DND-41 (cell line): ENCODE measurements at regions not wholly inside any gene's neighbourhood (a gene's known extent, or its start where the extent isn't known, plus 50 kb on each side); places are given as distances from the start of the nearest gene placed in this dataset.

Source experiments
- ATAC-seq: fragments of 200-7000 bp; cut with Tn5 transposase; 3 replicates; pipeline ENCODE4 v1.9.1; 2021; ENCODE audit warnings: low read depth; ENCODE audit not compliant: insufficient read depth
- DNase-seq: peaks from one replicate; pipeline ENCODE4 v3.0.0-alpha.2; 2020
- H2AFZ ChIP-seq: 2 replicates; pipeline ENCODE4 v1.6.0; 2012; ENCODE audit warnings: low read depth, low read length
- H3K27ac ChIP-seq: 2 replicates; pipeline ENCODE4 v1.5.1; 2012; ENCODE audit warnings: low read length, inconsistent platforms
- H3K27me3 ChIP-seq: fragments of 200-600 bp; sonication (generic); 2 replicates; pipeline ENCODE4 v1.6.0; 2012; ENCODE audit warnings: low read length, mild to moderate bottlenecking, inconsistent platforms; ENCODE audit not compliant: insufficient read depth, poor library complexity
- H3K36me3 ChIP-seq: 2 replicates; pipeline ENCODE4 v1.5.1; 2012; ENCODE audit warnings: low read length, inconsistent platforms; ENCODE audit not compliant: insufficient read depth
- H3K4me1 ChIP-seq: 2 replicates; pipeline ENCODE4 v1.5.1; 2012; ENCODE audit warnings: mild to moderate bottlenecking, low read length; ENCODE audit not compliant: insufficient read depth
- H3K4me2 ChIP-seq: 2 replicates; pipeline ENCODE4 v1.6.0; 2012; ENCODE audit warnings: mild to moderate bottlenecking, moderate library complexity, low read length, inconsistent platforms; ENCODE audit not compliant: insufficient read depth
- H3K4me3 ChIP-seq, 2 experiments: fragments of 200-600 bp in 1 of 2; shearing (Covaris generic) in 1 of 2; 2 replicates each; pipeline ENCODE4 v1.5.1; 2012 to 2016; ENCODE audit warnings: inconsistent platforms in 2 of 2, low read length in 2 of 2, mild to moderate bottlenecking in 2 of 2, low read depth in 1 of 2, moderate library complexity in 1 of 2
- H3K79me2 ChIP-seq: 2 replicates; pipeline ENCODE4 v1.6.0; 2012; ENCODE audit warnings: low read length, inconsistent platforms; ENCODE audit not compliant: insufficient read depth
- H3K9ac ChIP-seq: 2 replicates; pipeline ENCODE4 v1.6.0; 2012; ENCODE audit warnings: low read depth, mild to moderate bottlenecking, inconsistent platforms, low read length, moderate library complexity
- H3K9me3 ChIP-seq: 2 replicates; pipeline ENCODE4 v1.5.1; 2012; ENCODE audit warnings: low read length, moderate library complexity, mild to moderate bottlenecking, inconsistent platforms; ENCODE audit not compliant: insufficient read depth, severe bottlenecking
- H4K20me1 ChIP-seq: 2 replicates; pipeline ENCODE4 v1.6.0; 2012; ENCODE audit warnings: low read length; ENCODE audit not compliant: insufficient read depth
- CTCF ChIP-seq: IDR thresholded peaks from 2 replicates; pipeline ENCODE4 v1.5.1; 2012; ENCODE audit warnings: borderline replicate concordance, low read length, moderate library complexity, mild to moderate bottlenecking; ENCODE audit not compliant: poor library complexity, severe bottlenecking; ENCODE audit errors: extremely low read depth
- EZH2 ChIP-seq: IDR thresholded peaks from 3 replicates; pipeline ENCODE4 v1.6.1; 2012; ENCODE audit warnings: borderline replicate concordance, low read depth, mild to moderate bottlenecking, moderate library complexity, low read length, inconsistent platforms; ENCODE audit not compliant: severe bottlenecking

- H3K9me3 ChIP-seq: no peaks in the 10 kb centered on the region
- H3K9ac ChIP-seq: no peak overlapping the region
- no peaks in the 10 kb centered on the region for H3K4me1 ChIP-seq
- H3K79me2 ChIP-seq: no peaks in the 10 kb centered on the region
- no peak overlapping the region for H3K4me3 ChIP-seq
- no peak for DNase-seq
- TF ChIP-seq CTCF: no peak
- TF ChIP-seq EZH2: no peak
- H2AFZ ChIP-seq: no peak overlapping the region
- H3K4me2 ChIP-seq: no peak overlapping the region
- no peaks in the 10 kb centered on the region for H4K20me1 ChIP-seq
- no peaks in the 10 kb centered on the region for H3K36me3 ChIP-seq
- no peak for ATAC-seq
- H3K27ac ChIP-seq: no peak overlapping the region
- no peaks in the 10 kb centered on the region for H3K27me3 ChIP-seq
Measured at GRCh38 chr14:41047763-41048162, 558.9 kb upstream of the LRFN5 start.

GRCh38 chr14:41037388-41037787 is 569.3 kb upstream of the LRFN5 start:
- no peak overlapping the region for H3K4me3 ChIP-seq
- TF ChIP-seq EZH2: no peak
- no peak for TF ChIP-seq CTCF
- no peak overlapping the region for H3K9ac ChIP-seq
- H3K4me1 ChIP-seq: no peaks in the 10 kb centered on the region
- H3K36me3 ChIP-seq: no peaks in the 10 kb centered on the region
- H4K20me1 ChIP-seq: no peaks in the 10 kb centered on the region
- H3K9me3 ChIP-seq: no peaks in the 10 kb centered on the region
- H3K27me3 ChIP-seq: no peaks in the 10 kb centered on the region
- no peak overlapping the region for H2AFZ ChIP-seq
- H3K27ac ChIP-seq: no peak overlapping the region
- ATAC-seq (no peak), DNase-seq (no peak)
- no peaks in the 10 kb centered on the region for H3K79me2 ChIP-seq
- no peak overlapping the region for H3K4me2 ChIP-seq

GRCh38 chr14:41034969-41035368 is 571.7 kb upstream of the LRFN5 start:
- no peaks in the 10 kb centered on the region for H3K79me2 ChIP-seq

More at GRCh38 chr14:41034969-41035368, 571.7 kb upstream of the LRFN5 start:
- H4K20me1 ChIP-seq: no peaks in the 10 kb centered on the region
- H3K36me3 ChIP-seq: no peaks in the 10 kb centered on the region
- H3K27me3 ChIP-seq: no peaks in the 10 kb centered on the region
- no peak for DNase-seq
- H3K4me2 ChIP-seq: no peak overlapping the region
- H2AFZ ChIP-seq: no peak overlapping the region
- no peak for ATAC-seq
- H3K4me1 ChIP-seq: no peaks in the 10 kb centered on the region
- no peak overlapping the region for H3K4me3 ChIP-seq
- no peak for TF ChIP-seq CTCF
- TF ChIP-seq EZH2: no peak
- no peak overlapping the region for H3K9ac ChIP-seq
- H3K27ac ChIP-seq: no peak overlapping the region
- no peaks in the 10 kb centered on the region for H3K9me3 ChIP-seq
